ENCODE measurements at regions not wholly inside any gene's neighbourhood (a gene's known extent, or its start where the extent isn't known, plus 50 kb on each side); places are given as distances from the start of the nearest gene placed in this dataset.

DNA sequence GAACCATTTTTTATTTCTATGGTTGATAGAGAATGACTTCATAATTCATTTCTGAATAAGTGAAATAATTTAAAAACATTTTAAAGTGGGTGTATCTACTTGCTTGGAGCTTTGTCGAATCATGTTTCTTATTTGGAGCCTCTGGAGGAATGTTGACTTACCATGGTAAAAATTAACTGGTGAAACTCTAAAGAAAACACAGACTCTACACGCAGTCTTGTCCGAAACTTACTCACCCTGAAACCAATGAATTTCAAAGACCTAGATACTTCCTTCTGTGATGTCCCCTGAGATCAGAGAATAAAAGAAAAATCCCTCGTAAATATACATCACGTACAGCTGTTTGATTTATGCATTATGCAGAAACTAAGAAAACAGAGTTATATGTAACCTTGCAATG, 665.2 kb upstream of the NRXN1 start:
- Histone ChIP-seq H3K9me2 (replicated peaks; ENCODE audit: insufficient read depth) (no peaks in the 10 kb centered on the region), H3K4me3 (no peak overlapping the region), H4K20me1 (ENCODE audit: insufficient read depth, poor library complexity, severe bottlenecking) (no peaks in the 10 kb centered on the region), H3K27me3 (no peaks in the 10 kb centered on the region), H3K4me2 (peak overlapping the region; percentile 7), H3K79me2 (no peaks in the 10 kb centered on the region), H3K4me1 (ENCODE audit: insufficient read depth) (peaks cover 12% of the 10 kb centered on the region), H3K27ac (peak overlapping the region; percentile 78), H3K9me3 (ENCODE audit: low read depth) (no peaks in the 10 kb centered on the region), H2AFZ (no peak overlapping the region), H3K36me3 (replicated peaks; ENCODE audit: insufficient read depth, low read depth) (no peaks in the 10 kb centered on the region)
- TF ChIP-seq EZH2 (IDR thresholded peaks at IDR 0.05; ENCODE audit: borderline replicate concordance) (no peak), EZH2phosphoT487 (IDR thresholded peaks at IDR 0.05; ENCODE audit: low read depth, severe bottlenecking, unreplicated experiment) (no peak)
- TF ChIP-seq, protein P1, sequence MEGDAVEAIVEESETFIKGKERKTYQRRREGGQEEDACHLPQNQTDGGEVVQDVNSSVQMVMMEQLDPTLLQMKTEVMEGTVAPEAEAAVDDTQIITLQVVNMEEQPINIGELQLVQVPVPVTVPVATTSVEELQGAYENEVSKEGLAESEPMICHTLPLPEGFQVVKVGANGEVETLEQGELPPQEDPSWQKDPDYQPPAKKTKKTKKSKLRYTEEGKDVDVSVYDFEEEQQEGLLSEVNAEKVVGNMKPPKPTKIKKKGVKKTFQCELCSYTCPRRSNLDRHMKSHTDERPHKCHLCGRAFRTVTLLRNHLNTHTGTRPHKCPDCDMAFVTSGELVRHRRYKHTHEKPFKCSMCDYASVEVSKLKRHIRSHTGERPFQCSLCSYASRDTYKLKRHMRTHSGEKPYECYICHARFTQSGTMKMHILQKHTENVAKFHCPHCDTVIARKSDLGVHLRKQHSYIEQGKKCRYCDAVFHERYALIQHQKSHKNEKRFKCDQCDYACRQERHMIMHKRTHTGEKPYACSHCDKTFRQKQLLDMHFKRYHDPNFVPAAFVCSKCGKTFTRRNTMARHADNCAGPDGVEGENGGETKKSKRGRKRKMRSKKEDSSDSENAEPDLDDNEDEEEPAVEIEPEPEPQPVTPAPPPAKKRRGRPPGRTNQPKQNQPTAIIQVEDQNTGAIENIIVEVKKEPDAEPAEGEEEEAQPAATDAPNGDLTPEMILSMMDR (IDR thresholded peaks at IDR 0.05; ENCODE audit: poor library complexity) = no peak
- WGBS (ENCODE audit: low lambda C conversion rate, missing lambda C conversion rate) = 57% methylated on average over 5 of the region's 5 CpGs
- peak; percentile 8 for DNase-seq (ENCODE audit: low spot score)

DNA sequence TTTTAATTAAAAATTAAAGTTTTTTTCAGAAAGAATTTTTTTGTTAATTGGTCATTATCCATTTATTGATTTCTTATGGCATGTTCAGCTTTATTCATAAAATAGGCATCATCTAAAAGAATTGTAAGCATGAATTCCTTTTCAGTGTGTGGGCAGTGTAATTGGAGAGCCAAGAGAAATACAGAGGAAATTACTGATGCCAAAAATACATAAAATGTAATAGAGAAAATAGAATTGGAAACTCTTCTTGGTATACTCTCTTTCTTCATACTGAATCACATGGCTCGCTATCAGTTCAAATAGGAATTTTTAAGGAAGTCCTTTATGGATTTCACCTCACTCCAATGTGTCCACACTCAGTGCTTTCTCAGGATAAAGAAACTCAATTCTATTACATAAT, 663.6 kb upstream of the NRXN1 start:
- Histone ChIP-seq H3K4me2 (no peak overlapping the region), H4K20me1 (ENCODE audit: insufficient read depth, poor library complexity, severe bottlenecking) (no peaks in the 10 kb centered on the region), H3K36me3 (replicated peaks; ENCODE audit: insufficient read depth, low read depth) (no peaks in the 10 kb centered on the region), H3K27ac (no peak overlapping the region), H3K79me2 (no peaks in the 10 kb centered on the region), H3K9me3 (ENCODE audit: low read depth) (no peaks in the 10 kb centered on the region), H2AFZ (no peak overlapping the region), H3K4me1 (ENCODE audit: insufficient read depth) (peaks cover 12% of the 10 kb centered on the region), H3K9me2 (replicated peaks; ENCODE audit: insufficient read depth) (no peaks in the 10 kb centered on the region), H3K27me3 (no peaks in the 10 kb centered on the region), H3K4me3 (no peak overlapping the region)
- TF ChIP-seq EZH2phosphoT487 (IDR thresholded peaks at IDR 0.05; ENCODE audit: low read depth, severe bottlenecking, unreplicated experiment) (no peak), EZH2 (IDR thresholded peaks at IDR 0.05; ENCODE audit: borderline replicate concordance) (no peak)
- TF ChIP-seq, protein P1 (IDR thresholded peaks at IDR 0.05; ENCODE audit: poor library complexity) = no peak
- WGBS (ENCODE audit: low lambda C conversion rate, missing lambda C conversion rate) = 37% methylated on average over 1 of the region's 1 CpG
- DNase-seq (ENCODE audit: low spot score) = no peak

DNA sequence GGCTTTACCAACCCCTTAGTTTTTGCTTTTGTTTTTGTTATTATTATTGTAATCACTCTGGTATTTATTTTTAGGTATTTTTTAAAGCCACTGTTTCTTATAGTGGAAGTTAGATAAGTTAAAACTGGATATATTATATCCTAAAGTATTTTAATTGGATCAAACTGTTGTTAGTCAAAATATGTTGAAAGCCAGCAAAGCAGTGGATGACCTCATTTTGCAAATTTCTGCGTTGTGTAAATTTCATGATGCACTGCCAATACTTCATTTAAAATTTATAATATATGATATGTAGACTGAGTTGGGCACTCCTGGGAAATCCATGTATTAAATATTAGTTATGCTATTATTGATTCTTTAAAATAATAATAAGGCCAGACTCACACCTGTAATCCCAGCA, 661.7 kb upstream of the NRXN1 start:
- Histone ChIP-seq H3K4me3 (no peak overlapping the region), H3K79me2 (no peaks in the 10 kb centered on the region), H2AFZ (no peak overlapping the region), H3K27ac (no peak overlapping the region), H3K4me2 (no peak overlapping the region), H3K9me2 (replicated peaks; ENCODE audit: insufficient read depth) (no peaks in the 10 kb centered on the region), H3K4me1 (ENCODE audit: insufficient read depth) (peaks cover 10% of the 10 kb centered on the region), H3K9me3 (ENCODE audit: low read depth) (no peaks in the 10 kb centered on the region), H3K27me3 (no peaks in the 10 kb centered on the region), H3K36me3 (replicated peaks; ENCODE audit: insufficient read depth, low read depth) (no peaks in the 10 kb centered on the region), H4K20me1 (ENCODE audit: insufficient read depth, poor library complexity, severe bottlenecking) (no peaks in the 10 kb centered on the region)
- no peak for DNase-seq (ENCODE audit: low spot score)
- WGBS (ENCODE audit: low lambda C conversion rate, missing lambda C conversion rate) = 91% methylated on average over 1 of the region's 1 CpG
- TF ChIP-seq, protein P1 (IDR thresholded peaks at IDR 0.05; ENCODE audit: poor library complexity) = no peak

DNA sequence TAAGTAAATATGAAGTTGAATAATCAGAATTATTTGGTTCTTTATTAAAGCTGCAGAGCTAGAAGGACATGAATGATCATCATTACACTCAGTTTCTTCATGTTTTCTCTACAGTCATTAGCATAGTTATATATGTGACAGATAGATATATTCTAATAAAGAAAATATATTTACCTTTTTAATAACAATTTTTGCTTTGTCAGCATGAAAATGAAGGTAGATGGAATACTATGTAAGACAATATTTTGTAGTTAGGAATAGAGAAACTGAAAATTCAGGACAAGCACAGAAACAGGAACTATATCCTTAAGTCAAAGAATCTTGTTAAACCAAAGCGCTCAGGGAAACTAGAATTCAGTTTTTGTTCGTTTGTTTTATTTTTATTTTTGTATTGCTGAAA, 649.9 kb upstream of the NRXN1 start:
- WGBS (ENCODE audit: low lambda C conversion rate, missing lambda C conversion rate) = 93% methylated on average over 2 of the region's 2 CpGs
- no peaks in the 10 kb centered on the region for H4K20me1 ChIP-seq (ENCODE audit: insufficient read depth, poor library complexity, severe bottlenecking)
- no peaks in the 10 kb centered on the region for H3K4me1 ChIP-seq (ENCODE audit: insufficient read depth)
- no peaks in the 10 kb centered on the region for H3K79me2 ChIP-seq
- H3K9me2 ChIP-seq (replicated peaks; ENCODE audit: insufficient read depth) = no peaks in the 10 kb centered on the region
- H2AFZ ChIP-seq = no peak overlapping the region
- H3K27ac ChIP-seq = no peak overlapping the region
- no peaks in the 10 kb centered on the region for H3K36me3 ChIP-seq (replicated peaks; ENCODE audit: insufficient read depth, low read depth)
- H3K4me3 ChIP-seq = no peak overlapping the region
- no peak overlapping the region for H3K4me2 ChIP-seq
- TF ChIP-seq EZH2phosphoT487 (IDR thresholded peaks at IDR 0.05; ENCODE audit: low read depth, severe bottlenecking, unreplicated experiment) (no peak), EZH2 (IDR thresholded peaks at IDR 0.05; ENCODE audit: borderline replicate concordance) (no peak)
- TF ChIP-seq, protein P1 (IDR thresholded peaks at IDR 0.05; ENCODE audit: poor library complexity) = no peak
- H3K9me3 ChIP-seq (ENCODE audit: low read depth) = no peaks in the 10 kb centered on the region
- H3K27me3 ChIP-seq = no peaks in the 10 kb centered on the region
- no peak for DNase-seq (ENCODE audit: low spot score)
